ACC112 (cell line): ENCODE measurements at regions not wholly inside any gene's neighbourhood (a gene's known extent, or its start where the extent isn't known, plus 50 kb on each side); places are given as distances from the start of the nearest gene placed in this dataset.

Source experiments
- H2AFZ ChIP-seq: fragments of 200-600 bp; sonication (generic); one replicate; pipeline ENCODE4 v1.6.0; 2017; ENCODE audit warnings: antibody characterized with exemption, low read length; ENCODE audit not compliant: unreplicated experiment
- H3K27ac ChIP-seq: fragments of 200-600 bp; sonication (generic); 2 replicates; pipeline ENCODE4 v1.5.1; 2014; ENCODE audit warnings: low read depth, mild to moderate bottlenecking, antibody characterized with exemption, low read length, moderate library complexity
- H3K27me3 ChIP-seq: fragments of 200-600 bp; sonication (generic); 2 replicates; pipeline ENCODE4 v1.6.1; 2014; ENCODE audit warnings: mild to moderate bottlenecking, antibody characterized with exemption, low read length, moderate library complexity, mixed read lengths; ENCODE audit not compliant: insufficient read depth
- H3K36me3 ChIP-seq: fragments of 200-600 bp; sonication (generic); 2 replicates; pipeline ENCODE4 v1.6.1; 2016; ENCODE audit warnings: mild to moderate bottlenecking, antibody characterized with exemption, low read length, moderate library complexity, mixed read lengths; ENCODE audit not compliant: insufficient read depth
- H3K4me1 ChIP-seq: fragments of 200-600 bp; sonication (generic); one replicate; pipeline ENCODE4 v1.6.1; 2016; ENCODE audit warnings: low read length, mixed read lengths; ENCODE audit not compliant: insufficient read depth, unreplicated experiment, control insufficient read depth
- H3K4me3 ChIP-seq: fragments of 200-600 bp; sonication (generic); 2 replicates; pipeline ENCODE4 v1.5.1; 2014; ENCODE audit warnings: mild to moderate bottlenecking, low read depth, low read length
- H3K79me2 ChIP-seq: fragments of 200-600 bp; sonication (generic); one replicate; pipeline ENCODE4 v1.6.0; 2016; ENCODE audit warnings: low read length; ENCODE audit not compliant: control insufficient read depth, unreplicated experiment, insufficient read depth

DNA sequence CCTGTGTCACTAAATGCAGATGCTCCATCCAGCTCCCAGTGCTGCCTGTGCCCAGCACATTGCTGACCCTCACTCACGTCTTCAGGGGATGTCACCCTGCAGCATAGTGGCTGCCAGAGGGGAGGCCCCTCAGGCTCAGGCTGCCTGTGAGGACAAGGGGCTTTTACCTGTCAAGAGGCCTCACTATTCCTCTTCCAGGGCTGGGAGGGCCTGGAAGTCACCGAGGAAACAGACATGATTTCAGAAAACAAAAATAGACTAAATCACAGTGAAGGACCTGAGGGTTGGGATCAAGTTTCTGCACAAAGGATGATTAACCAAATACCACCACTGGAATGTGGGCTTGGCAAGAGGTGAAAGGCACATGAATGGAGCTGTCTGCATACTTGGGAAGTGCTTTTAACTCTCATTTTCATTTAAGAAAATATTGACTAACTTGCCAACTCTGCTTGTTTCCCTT is 1202.3 kb downstream of the BCL11B start:
- H3K27me3 ChIP-seq: no peaks in the 10 kb centered on the region
- H3K36me3 ChIP-seq: no peaks in the 10 kb centered on the region
- H3K4me1 ChIP-seq: no peaks in the 10 kb centered on the region
- H3K79me2 ChIP-seq: no peaks in the 10 kb centered on the region
- no peak overlapping the region for H3K27ac ChIP-seq
- H3K4me3 ChIP-seq: no peak overlapping the region
- no peak overlapping the region for H2AFZ ChIP-seq

DNA sequence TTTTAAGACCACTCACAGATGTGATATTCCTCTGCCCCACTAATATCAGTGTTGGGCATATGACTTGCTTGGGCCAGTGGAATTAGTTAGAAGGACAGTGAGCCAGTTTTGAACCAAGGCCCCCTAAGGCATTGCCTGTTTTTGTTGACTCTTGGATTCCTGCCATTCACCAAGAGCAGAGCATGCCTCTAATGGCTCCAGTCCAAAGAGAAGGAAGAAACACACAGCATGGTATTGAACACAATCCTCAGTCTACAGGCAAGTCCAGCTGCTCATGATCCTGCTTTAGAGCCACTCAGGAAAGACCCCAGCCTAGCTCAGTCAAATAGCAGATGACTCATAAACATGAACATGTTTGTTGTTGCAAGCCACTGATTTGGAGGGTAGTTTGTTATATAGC is 1201.5 kb downstream of the BCL11B start:
- Histone ChIP-seq H3K4me3 (no peak overlapping the region), H3K27me3 (no peaks in the 10 kb centered on the region), H3K4me1 (no peaks in the 10 kb centered on the region), H3K36me3 (no peaks in the 10 kb centered on the region), H3K79me2 (no peaks in the 10 kb centered on the region), H3K27ac (no peak overlapping the region), H2AFZ (no peak overlapping the region)

DNA sequence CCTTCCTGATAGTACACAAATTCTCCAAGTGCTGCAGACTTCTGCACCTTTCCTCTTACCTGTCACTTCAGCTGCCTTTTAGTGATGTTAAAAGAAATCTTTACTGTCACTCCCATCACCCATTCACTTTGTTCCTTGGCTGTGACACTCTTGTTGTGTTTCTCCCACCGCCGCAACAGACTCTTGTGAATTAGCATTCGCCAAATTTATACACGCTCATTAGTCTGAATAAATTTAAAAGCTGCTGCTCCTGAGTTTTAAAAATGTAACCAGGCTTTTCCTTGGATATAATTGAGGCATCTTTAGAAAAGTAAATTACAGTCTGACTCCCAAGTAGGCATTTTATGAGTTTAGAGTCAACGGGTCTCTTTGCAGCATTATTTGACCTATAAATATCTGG is 1197.9 kb downstream of the BCL11B start:
- Histone ChIP-seq H3K36me3 (no peaks in the 10 kb centered on the region), H3K4me1 (no peaks in the 10 kb centered on the region)

DNA sequence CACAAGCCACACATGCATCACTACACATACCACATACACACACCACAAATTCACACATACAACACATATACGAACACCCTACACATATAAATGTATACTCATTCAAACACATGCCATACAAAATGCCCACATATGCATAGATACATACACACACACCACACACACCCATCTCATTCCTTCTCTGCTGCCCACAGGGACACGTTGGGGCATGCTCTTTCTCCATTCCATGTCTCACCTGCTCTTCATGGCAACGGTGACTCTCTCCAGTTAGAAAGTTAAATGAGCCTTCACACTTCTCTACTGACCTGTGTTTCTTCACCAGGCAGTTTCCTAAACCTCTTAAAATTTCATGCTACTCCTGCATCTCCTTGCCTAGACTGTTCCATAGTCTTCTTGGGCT is 1194.8 kb downstream of the BCL11B start:
- Histone ChIP-seq H3K27ac (no peak overlapping the region), H3K4me3 (no peak overlapping the region), H3K79me2 (no peaks in the 10 kb centered on the region), H2AFZ (no peak overlapping the region), H3K36me3 (no peaks in the 10 kb centered on the region), H3K4me1 (no peaks in the 10 kb centered on the region), H3K27me3 (no peaks in the 10 kb centered on the region)

More for the DNA sequence above, 1197.9 kb downstream of the BCL11B start:
- no peak overlapping the region for H3K4me3 ChIP-seq
- no peaks in the 10 kb centered on the region for H3K27me3 ChIP-seq
- H3K27ac ChIP-seq: no peak overlapping the region
- H3K79me2 ChIP-seq: no peaks in the 10 kb centered on the region
- no peak overlapping the region for H2AFZ ChIP-seq

DNA sequence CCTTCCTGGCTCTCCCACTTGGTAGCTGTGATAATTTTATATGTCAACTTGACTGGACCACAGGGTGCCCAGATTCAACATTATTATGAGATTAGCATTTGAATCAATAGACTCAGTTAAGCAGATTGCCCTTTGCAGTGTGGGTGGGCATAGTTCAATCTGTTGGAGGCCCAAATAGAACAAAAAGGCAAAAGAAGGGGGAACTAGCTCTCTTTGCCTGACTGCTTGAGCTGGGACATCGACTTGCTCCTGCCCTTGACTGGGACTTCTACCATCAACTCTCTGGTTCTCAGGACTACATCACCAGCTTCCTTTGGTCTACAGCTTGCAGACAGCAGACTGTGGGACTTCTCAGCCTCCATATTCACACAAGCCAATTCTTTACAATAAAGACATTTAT is 1189.2 kb downstream of the BCL11B start:
- Histone ChIP-seq H3K27ac (no peak overlapping the region), H3K79me2 (no peaks in the 10 kb centered on the region), H3K36me3 (no peaks in the 10 kb centered on the region), H3K4me1 (no peaks in the 10 kb centered on the region), H2AFZ (no peak overlapping the region), H3K4me3 (no peak overlapping the region), H3K27me3 (no peaks in the 10 kb centered on the region)

DNA sequence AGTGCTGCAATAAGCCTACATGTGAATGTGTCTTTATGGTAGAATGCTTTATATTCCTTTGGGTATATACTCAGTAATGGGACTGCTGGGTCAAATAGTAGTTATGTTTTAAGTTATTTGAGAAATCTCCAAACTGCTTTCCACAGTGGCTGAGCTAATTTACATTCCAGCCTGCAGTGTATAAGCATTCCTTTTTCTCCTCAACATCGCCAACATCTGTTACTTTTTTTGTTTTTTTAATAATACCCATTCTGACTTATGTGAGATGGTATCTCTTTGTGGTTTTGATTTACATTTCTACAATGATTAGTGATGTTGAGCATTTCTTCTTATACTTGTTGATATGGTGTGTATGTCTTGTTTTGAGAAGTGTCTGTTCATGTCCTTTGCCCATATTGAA is 1186.2 kb downstream of the BCL11B start:
- Histone ChIP-seq H3K4me1 (no peaks in the 10 kb centered on the region), H3K36me3 (no peaks in the 10 kb centered on the region), H2AFZ (no peak overlapping the region), H3K79me2 (no peaks in the 10 kb centered on the region), H3K4me3 (no peak overlapping the region), H3K27me3 (no peaks in the 10 kb centered on the region), H3K27ac (no peak overlapping the region)

DNA sequence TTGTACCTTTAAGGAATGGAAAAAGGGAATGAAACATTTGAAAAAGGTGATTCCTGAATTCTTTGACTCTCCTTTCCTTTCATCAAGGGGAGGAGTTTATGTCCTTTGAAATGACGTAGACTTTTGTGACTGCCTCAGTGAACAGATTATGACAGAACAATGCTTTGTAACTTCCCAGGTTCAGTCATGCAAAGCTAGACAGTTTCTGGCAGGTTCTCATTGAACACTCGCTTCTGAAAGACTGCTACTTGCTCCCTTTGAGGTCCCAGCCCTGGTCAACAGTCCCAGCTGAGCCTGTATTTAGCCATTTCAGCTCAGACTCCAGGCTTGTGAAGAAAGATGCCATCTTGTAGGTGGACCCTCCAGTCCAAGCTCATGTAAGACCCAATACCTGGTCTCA is 1178.9 kb downstream of the BCL11B start:
- H2AFZ ChIP-seq: no peak overlapping the region

DNA sequence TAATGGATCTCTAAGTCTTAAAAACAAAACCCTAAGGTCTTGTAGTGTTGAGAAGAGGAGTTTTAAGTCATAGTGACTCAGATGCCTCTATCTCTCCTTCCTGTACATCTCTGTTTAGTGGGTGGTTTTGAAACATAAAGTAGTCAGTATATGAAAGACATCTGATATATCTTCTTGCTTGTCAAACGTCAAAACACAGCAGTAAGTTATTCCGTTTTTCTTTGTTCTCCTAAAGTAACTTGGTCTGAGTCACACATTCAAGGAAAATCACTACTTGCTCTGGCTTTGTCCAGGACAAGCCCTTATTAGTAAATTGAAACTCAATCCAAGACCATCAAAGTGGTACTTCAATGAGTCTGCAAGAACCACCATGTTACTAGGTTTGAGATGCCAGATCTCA is 1172.5 kb downstream of the BCL11B start:
- Histone ChIP-seq H3K4me1 (no peaks in the 10 kb centered on the region), H3K36me3 (no peaks in the 10 kb centered on the region), H3K27me3 (no peaks in the 10 kb centered on the region), H2AFZ (no peak overlapping the region), H3K4me3 (no peak overlapping the region), H3K27ac (no peak overlapping the region), H3K79me2 (no peaks in the 10 kb centered on the region)

More for the DNA sequence above, 1178.9 kb downstream of the BCL11B start:
- H3K4me1 ChIP-seq: no peaks in the 10 kb centered on the region
- H3K27ac ChIP-seq: no peak overlapping the region
- H3K36me3 ChIP-seq: no peaks in the 10 kb centered on the region
- no peaks in the 10 kb centered on the region for H3K27me3 ChIP-seq
- H3K4me3 ChIP-seq: no peak overlapping the region
- H3K79me2 ChIP-seq: no peaks in the 10 kb centered on the region

DNA sequence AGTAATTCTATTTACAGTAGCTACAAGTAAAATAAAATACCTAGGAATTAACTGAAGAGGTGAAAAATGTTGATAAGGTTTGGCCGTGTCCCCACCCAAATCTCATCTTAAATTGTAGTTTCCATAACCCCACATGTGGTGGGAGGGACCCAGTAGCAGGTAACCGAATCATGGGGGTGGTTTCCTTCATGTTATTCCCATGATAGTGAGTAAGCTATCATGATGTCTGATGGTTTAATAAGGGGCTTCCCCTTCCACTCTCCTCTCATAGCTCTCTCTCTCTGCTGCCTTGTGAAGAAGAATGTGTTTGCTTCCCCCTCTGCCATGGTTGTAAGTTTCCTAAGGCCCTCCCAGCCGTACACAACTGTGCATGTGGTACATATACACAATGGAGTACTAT is 1170.7 kb downstream of the BCL11B start:
- Histone ChIP-seq H3K79me2 (no peaks in the 10 kb centered on the region), H3K27me3 (no peaks in the 10 kb centered on the region), H3K36me3 (no peaks in the 10 kb centered on the region), H3K4me1 (no peaks in the 10 kb centered on the region), H3K4me3 (no peak overlapping the region), H2AFZ (no peak overlapping the region), H3K27ac (no peak overlapping the region)

DNA sequence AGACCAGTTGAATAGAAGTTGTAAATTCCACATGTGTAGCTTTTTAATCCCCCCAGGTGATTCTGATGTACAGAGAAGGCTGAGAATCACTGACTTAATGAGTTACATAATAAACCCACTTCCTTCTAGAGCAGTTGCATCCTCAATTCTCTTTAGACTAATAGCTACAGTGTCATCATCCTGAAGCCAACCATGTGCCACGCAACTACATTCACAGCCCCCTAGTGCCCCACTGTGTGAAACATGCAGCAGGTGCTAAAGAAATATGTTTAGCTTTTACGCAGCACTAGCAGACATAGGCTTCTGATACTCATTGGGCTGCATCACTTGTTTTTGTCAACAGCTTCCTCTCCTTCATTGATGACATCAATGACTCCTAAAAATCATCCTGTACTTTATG is 1168.3 kb downstream of the BCL11B start:
- H3K27ac ChIP-seq: no peak overlapping the region
- H3K4me1 ChIP-seq: no peaks in the 10 kb centered on the region
- H2AFZ ChIP-seq: no peak overlapping the region
- no peaks in the 10 kb centered on the region for H3K36me3 ChIP-seq
- no peak overlapping the region for H3K4me3 ChIP-seq
- no peaks in the 10 kb centered on the region for H3K79me2 ChIP-seq
- no peaks in the 10 kb centered on the region for H3K27me3 ChIP-seq

DNA sequence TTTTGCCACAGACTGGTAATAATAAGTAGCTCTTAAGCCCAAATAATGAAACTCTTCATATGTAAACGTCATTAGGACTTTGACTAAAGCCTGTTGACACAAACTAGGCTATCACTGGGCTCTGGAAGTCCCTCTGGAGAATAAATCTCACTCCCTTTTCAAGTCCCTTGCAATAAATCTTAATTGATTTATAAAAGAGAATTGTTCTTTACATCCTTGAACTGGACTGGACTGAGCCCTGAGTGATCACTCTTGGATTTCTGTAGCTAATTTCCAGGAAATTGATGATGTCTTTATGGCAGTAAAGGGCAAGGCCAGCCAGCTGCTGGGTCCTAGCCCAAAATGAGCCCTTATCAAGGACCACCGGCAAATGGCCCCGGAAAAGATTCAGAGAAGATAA is 1162.7 kb downstream of the BCL11B start:
- no peak overlapping the region for H3K27ac ChIP-seq
- H3K27me3 ChIP-seq: no peaks in the 10 kb centered on the region
- no peak overlapping the region for H2AFZ ChIP-seq
- no peaks in the 10 kb centered on the region for H3K4me1 ChIP-seq
- no peaks in the 10 kb centered on the region for H3K79me2 ChIP-seq
- no peak overlapping the region for H3K4me3 ChIP-seq
- H3K36me3 ChIP-seq: no peaks in the 10 kb centered on the region
